WTC11 (cell line): ENCODE measurements at regions not wholly inside any gene's neighbourhood (a gene's known extent, or its start where the extent isn't known, plus 50 kb on each side); places are given as distances from the start of the nearest gene placed in this dataset.

ENCODE experiments used
- ATAC-seq: fragments of 200-7000 bp; cut with Tn5 transposase; 2 replicates; pipeline ENCODE4 v1.10.0; 2021; ENCODE audit warnings: mild to moderate bottlenecking, moderate library complexity
- CTCF ChIA-PET: fragments of 300-600 bp; sonication (Branson Sonifier 250); formaldehyde crosslinking; loops from one replicate; lab custom pipeline; 2021; ENCODE audit warnings: antibody characterized with exemption; lab: Charles Lee
- POLR2A ChIA-PET: fragments of 350-600 bp; sonication (Branson Sonifier 250); formaldehyde crosslinking; loops from one replicate; lab custom pipeline; 2021; ENCODE audit warnings: antibody characterized with exemption; lab: Charles Lee
- DNase-seq: peaks from one replicate; pipeline ENCODE4 v3.0.0; 2021; ENCODE audit warnings: low spot score
- H3K27ac Mint-ChIP-seq: 2 replicates; pipeline ENCODE4 v1.8.0; 2021; ENCODE audit warnings: mixed read lengths
- H3K27me3 Mint-ChIP-seq: 2 replicates; pipeline ENCODE4 v1.8.0; 2021; ENCODE audit warnings: low read depth, mild to moderate bottlenecking, moderate library complexity, mixed read lengths
- H3K36me3 Mint-ChIP-seq: 2 replicates; pipeline ENCODE4 v1.8.0; 2021; ENCODE audit warnings: mixed read lengths
- H3K4me1 Mint-ChIP-seq: 2 replicates; pipeline ENCODE4 v1.8.0; 2022; ENCODE audit warnings: mixed read lengths
- H3K4me3 Mint-ChIP-seq: 2 replicates; pipeline ENCODE4 v1.8.0; 2021; ENCODE audit warnings: mild to moderate bottlenecking, moderate library complexity, mixed read lengths
- H3K9me3 Mint-ChIP-seq: 2 replicates; pipeline ENCODE4 v1.8.0; 2021; ENCODE audit warnings: mixed read lengths
- ARID4B ChIP-seq: sonication (generic); formaldehyde crosslinking; IDR thresholded peaks from 2 replicates; pipeline ENCODE4 v1.8.0; 2023; ENCODE audit warnings: missing genetic modification reagents, mild to moderate bottlenecking, borderline replicate concordance
- ATF2 ChIP-seq: sonication (generic); formaldehyde crosslinking; IDR thresholded peaks from 2 replicates; pipeline ENCODE4 v1.8.1; 2022; ENCODE audit warnings: low read depth, missing genetic modification reagents, borderline replicate concordance
- ATF6 ChIP-seq: sonication (generic); formaldehyde crosslinking; IDR thresholded peaks from 2 replicates; pipeline ENCODE4 v1.8.1; 2023; ENCODE audit warnings: mild to moderate bottlenecking, missing genetic modification reagents
- E2F1 ChIP-seq: sonication (generic); formaldehyde crosslinking; IDR thresholded peaks from 2 replicates; pipeline ENCODE4 v1.8.0; 2022; ENCODE audit warnings: mild to moderate bottlenecking, missing genetic modification reagents
- HMGXB4 ChIP-seq: sonication (generic); formaldehyde crosslinking; IDR thresholded peaks from 2 replicates; pipeline ENCODE4 v1.8.1; 2023; ENCODE audit warnings: mild to moderate bottlenecking, moderate library complexity, missing genetic modification reagents
- JAZF1 ChIP-seq: fragments of 250-450 bp; sonication (Bioruptor Pico); IDR thresholded peaks from 2 replicates; pipeline ENCODE4 v1.9.0; 2021; ENCODE audit warnings: moderate library complexity, mild to moderate bottlenecking, inconsistent platforms
- JUN ChIP-seq: sonication (generic); formaldehyde crosslinking; IDR thresholded peaks from 2 replicates; pipeline ENCODE4 v1.8.0; 2023; ENCODE audit warnings: mild to moderate bottlenecking, missing genetic modification reagents
- NFE2L1 ChIP-seq: sonication (generic); formaldehyde crosslinking; IDR thresholded peaks from 2 replicates; pipeline ENCODE4 v1.8.1; 2023; ENCODE audit warnings: missing genetic modification reagents
- ZBTB21 ChIP-seq: sonication (generic); formaldehyde crosslinking; IDR thresholded peaks from 2 replicates; pipeline ENCODE4 v1.8.1; 2023; ENCODE audit warnings: mild to moderate bottlenecking, missing genetic modification reagents, borderline replicate concordance
- ZMAT4 ChIP-seq: fragments of 250-450 bp; sonication (Bioruptor Pico); IDR thresholded peaks from 2 replicates; pipeline ENCODE4 v1.9.0; 2021; ENCODE audit warnings: mild to moderate bottlenecking
- ZNF121 ChIP-seq: sonication (generic); formaldehyde crosslinking; IDR thresholded peaks from 2 replicates; pipeline ENCODE4 v1.8.0; 2023; ENCODE audit warnings: missing genetic modification reagents
- ZNF138 ChIP-seq: sonication (generic); formaldehyde crosslinking; conservative IDR thresholded peaks from 2 replicates; pipeline ENCODE4 v1.8.1; 2022; ENCODE audit warnings: mild to moderate bottlenecking, moderate library complexity, missing genetic modification reagents
- ZNF219 ChIP-seq: sonication (generic); formaldehyde crosslinking; IDR thresholded peaks from 2 replicates; pipeline ENCODE4 v1.8.0; 2023; ENCODE audit warnings: missing genetic modification reagents, mild to moderate bottlenecking, borderline replicate concordance
- ZNF423 ChIP-seq: fragments of 250-450 bp; sonication (Bioruptor Pico); IDR thresholded peaks from 2 replicates; pipeline ENCODE4 v2.1.2; 2022; ENCODE audit warnings: mild to moderate bottlenecking, moderate library complexity
- ZNF532 ChIP-seq: fragments of 250-450 bp; sonication (Bioruptor Pico); IDR thresholded peaks from 2 replicates; pipeline ENCODE4 v1.9.0; 2021; ENCODE audit warnings: mild to moderate bottlenecking, borderline replicate concordance

GRCh38 chr22:48496987-48497650 is 1330.6 kb downstream of the BRD1 start (continued):
- TF ChIP-seq HMGXB4 (CRISPR knock-in tag), result no peak

GRCh38 chr22:48496226-48496845 is 1331.3 kb downstream of the BRD1 start:
- Mint-ChIP-seq H3K27ac (0 out of 2 replicates have a peak overlapping the region, but pooled peaks have one; percentile 32), H3K4me1 (peaks cover 63% of the 10 kb centered on the region)
- ATAC-seq, result no peak
- TF ChIP-seq NFE2L1 (CRISPR knock-in tag), result no peak
- no peak for TF ChIP-seq ZNF423 (CRISPR knock-in tag)
- no peak for TF ChIP-seq ZNF532 (CRISPR knock-in tag)
- no peak for TF ChIP-seq JUN (CRISPR knock-in tag)
- no peak for TF ChIP-seq JAZF1
- TF ChIP-seq, all 79 proteins: peak for 0
- H3K36me3 Mint-ChIP-seq, result 0 out of 2 replicates have a peak, but pooled peaks cover 3% of the 10 kb centered on the region
- no peak overlapping the region for H3K4me3 Mint-ChIP-seq
- H3K27me3 Mint-ChIP-seq, result peaks cover 7% of the 10 kb centered on the region
- ChIA-PET CTCF (interaction anchor here (1.9 kb wide), 1 partner anchor 11 kb away, joined by 4 read pairs; no protein-coding TSS in a partner anchor), POLR2A (interaction anchor here (0.8 kb wide), 1 partner anchor 51 kb away, joined by 3 read pairs; no protein-coding TSS in a partner anchor)
- DNase-seq, result no peak
- no peaks in the 10 kb centered on the region for H3K9me3 Mint-ChIP-seq

- Mint-ChIP-seq H3K4me3 (no peak overlapping the region), H3K36me3 (0 out of 2 replicates have a peak, but pooled peaks cover 3% of the 10 kb centered on the region), H3K27ac (peak overlapping the region; percentile 32; the same call in 1 of the 2 replicates), H3K9me3 (no peaks in the 10 kb centered on the region), H3K27me3 (peaks cover 13% of the 10 kb centered on the region), H3K4me1 (peaks cover 66% of the 10 kb centered on the region)
- DNase-seq, result no peak
- POLR2A ChIA-PET, result no interaction called here
- ATAC-seq, result no peak
- CTCF ChIA-PET, result interaction anchor here (1.5 to 1.9 kb wide), 2 partner anchors 12 to 658 kb away, joined by 3 to 4 read pairs; no protein-coding TSS in a partner anchor
- TF ChIP-seq ARID4B (CRISPR knock-in tag) (no peak), ATF2 (CRISPR knock-in tag) (no peak), E2F1 (CRISPR knock-in tag) (no peak), ATF6 (CRISPR knock-in tag) (no peak), ZNF138 (CRISPR knock-in tag) (no peak), ZNF219 (CRISPR knock-in tag) (no peak), ZMAT4 (CRISPR knock-in tag) (no peak), ZNF121 (CRISPR knock-in tag) (no peak), ZBTB21 (no peak), ZNF423 (CRISPR knock-in tag) (no peak)
These were observed 1332.0 kb downstream of the BRD1 start for GRCh38 chr22:48495751-48496080.
